ENCODE measurements at regions not wholly inside any gene's neighbourhood (a gene's known extent, or its start where the extent isn't known, plus 50 kb on each side); places are given as distances from the start of the nearest gene placed in this dataset.

DNA sequence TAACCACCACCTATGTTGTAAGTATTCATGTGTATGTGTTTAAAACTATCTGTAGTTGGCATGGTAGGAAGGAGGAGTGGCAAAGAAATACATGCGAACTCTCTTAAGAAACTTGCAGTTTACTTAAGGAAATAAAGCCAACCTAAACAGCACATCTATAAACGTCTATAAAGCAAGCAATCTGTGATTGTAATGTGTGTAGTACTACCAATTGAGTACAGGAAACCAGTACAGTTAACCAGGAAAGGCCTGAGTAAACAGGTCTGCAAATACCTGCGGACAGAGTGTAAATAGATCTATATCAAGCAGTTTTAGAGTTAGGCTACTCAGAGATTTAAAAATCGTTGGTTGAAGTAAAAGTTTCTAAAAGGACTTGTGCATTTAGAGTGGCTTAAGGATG is 59.5 kb upstream of the AMOTL1 start:
- TF ChIP-seq EZH2 (IDR thresholded peaks at IDR 0.05; ENCODE audit: insufficient read depth, poor library complexity, severe bottlenecking) (no peak), EZH2phosphoT487 (IDR thresholded peaks at IDR 0.05; ENCODE audit: insufficient read depth, low read depth) (no peak)

Data from GM23248 (cell line).